ENCODE measurements at regions not wholly inside any gene's neighbourhood (a gene's known extent, or its start where the extent isn't known, plus 50 kb on each side); places are given as distances from the start of the nearest gene placed in this dataset.

GRCh38 chr7:25646726-25647413 lies 418.6 kb upstream of the NPVF start:
- Histone ChIP-seq H3K9ac (no peak overlapping the region), H3K79me2 (no peaks in the 10 kb centered on the region), H3K27ac (no peak overlapping the region), H3K4me2 (ENCODE audit: low read length) (no peak overlapping the region), H2AFZ (no peak overlapping the region), H3K9me3 (ENCODE audit: control insufficient read depth, low read length) (no peaks in the 10 kb centered on the region), H3K4me3 (ENCODE audit: low read depth, low read length) (no peak overlapping the region), H3K27me3 (ENCODE audit: control insufficient read depth, insufficient read depth, low read length) (no peaks in the 10 kb centered on the region), H3K36me3 (ENCODE audit: control insufficient read depth, insufficient read depth, low read length) (no peaks in the 10 kb centered on the region), H3K4me1 (no peaks in the 10 kb centered on the region)
- TF ChIP-seq, protein P1, sequence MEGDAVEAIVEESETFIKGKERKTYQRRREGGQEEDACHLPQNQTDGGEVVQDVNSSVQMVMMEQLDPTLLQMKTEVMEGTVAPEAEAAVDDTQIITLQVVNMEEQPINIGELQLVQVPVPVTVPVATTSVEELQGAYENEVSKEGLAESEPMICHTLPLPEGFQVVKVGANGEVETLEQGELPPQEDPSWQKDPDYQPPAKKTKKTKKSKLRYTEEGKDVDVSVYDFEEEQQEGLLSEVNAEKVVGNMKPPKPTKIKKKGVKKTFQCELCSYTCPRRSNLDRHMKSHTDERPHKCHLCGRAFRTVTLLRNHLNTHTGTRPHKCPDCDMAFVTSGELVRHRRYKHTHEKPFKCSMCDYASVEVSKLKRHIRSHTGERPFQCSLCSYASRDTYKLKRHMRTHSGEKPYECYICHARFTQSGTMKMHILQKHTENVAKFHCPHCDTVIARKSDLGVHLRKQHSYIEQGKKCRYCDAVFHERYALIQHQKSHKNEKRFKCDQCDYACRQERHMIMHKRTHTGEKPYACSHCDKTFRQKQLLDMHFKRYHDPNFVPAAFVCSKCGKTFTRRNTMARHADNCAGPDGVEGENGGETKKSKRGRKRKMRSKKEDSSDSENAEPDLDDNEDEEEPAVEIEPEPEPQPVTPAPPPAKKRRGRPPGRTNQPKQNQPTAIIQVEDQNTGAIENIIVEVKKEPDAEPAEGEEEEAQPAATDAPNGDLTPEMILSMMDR (IDR thresholded peaks at IDR 0.05) = no peak

- H3K9me3 ChIP-seq (ENCODE audit: control insufficient read depth, low read length) = no peaks in the 10 kb centered on the region
- H3K27ac ChIP-seq = no peak overlapping the region
- peaks cover 6% of the 10 kb centered on the region for H3K4me1 ChIP-seq
- H3K79me2 ChIP-seq = no peaks in the 10 kb centered on the region
- TF ChIP-seq, protein P1 (IDR thresholded peaks at IDR 0.05) = no peak
- H3K4me2 ChIP-seq (ENCODE audit: low read length) = no peak overlapping the region
- no peak overlapping the region for H2AFZ ChIP-seq
- no peaks in the 10 kb centered on the region for H3K36me3 ChIP-seq (ENCODE audit: control insufficient read depth, insufficient read depth, low read length)
- no peak overlapping the region for H3K9ac ChIP-seq
- H3K4me3 ChIP-seq (ENCODE audit: low read depth, low read length) = no peak overlapping the region
- H3K27me3 ChIP-seq (ENCODE audit: control insufficient read depth, insufficient read depth, low read length) = no peaks in the 10 kb centered on the region
These were observed 419.6 kb upstream of the NPVF start for GRCh38 chr7:25647872-25648271.

DNA sequence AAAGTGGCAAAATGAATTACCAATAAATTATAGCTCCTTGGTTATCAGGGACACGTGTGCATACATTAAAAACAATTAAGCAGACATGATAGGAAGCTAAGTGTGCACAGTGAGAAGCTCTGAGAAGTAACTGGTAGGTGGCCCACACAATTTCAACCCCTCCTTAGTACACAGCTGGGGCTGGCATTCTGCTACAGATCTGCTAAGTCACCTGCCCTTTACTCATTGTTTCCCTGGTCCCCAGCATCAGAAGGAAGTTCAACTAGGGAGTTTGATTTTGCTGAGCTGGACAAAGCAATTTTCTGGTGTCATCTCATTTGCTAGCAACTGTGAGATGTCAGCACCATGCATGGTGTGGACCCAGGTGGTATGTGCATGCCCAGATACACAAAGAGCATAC lies 424.1 kb upstream of the NPVF start:
- Histone ChIP-seq H3K4me2 (ENCODE audit: low read length) (no peak overlapping the region), H3K36me3 (ENCODE audit: control insufficient read depth, insufficient read depth, low read length) (no peaks in the 10 kb centered on the region), H3K4me1 (peaks cover 13% of the 10 kb centered on the region), H3K4me3 (ENCODE audit: low read depth, low read length) (no peak overlapping the region), H3K9me3 (ENCODE audit: control insufficient read depth, low read length) (no peaks in the 10 kb centered on the region), H3K9ac (no peak overlapping the region), H3K79me2 (no peaks in the 10 kb centered on the region), H2AFZ (peak overlapping the region; percentile 38), H3K27me3 (ENCODE audit: control insufficient read depth, insufficient read depth, low read length) (no peaks in the 10 kb centered on the region), H3K27ac (peak overlapping the region; percentile 68)
- TF ChIP-seq, protein P1 (IDR thresholded peaks at IDR 0.05) = no peak

DNA sequence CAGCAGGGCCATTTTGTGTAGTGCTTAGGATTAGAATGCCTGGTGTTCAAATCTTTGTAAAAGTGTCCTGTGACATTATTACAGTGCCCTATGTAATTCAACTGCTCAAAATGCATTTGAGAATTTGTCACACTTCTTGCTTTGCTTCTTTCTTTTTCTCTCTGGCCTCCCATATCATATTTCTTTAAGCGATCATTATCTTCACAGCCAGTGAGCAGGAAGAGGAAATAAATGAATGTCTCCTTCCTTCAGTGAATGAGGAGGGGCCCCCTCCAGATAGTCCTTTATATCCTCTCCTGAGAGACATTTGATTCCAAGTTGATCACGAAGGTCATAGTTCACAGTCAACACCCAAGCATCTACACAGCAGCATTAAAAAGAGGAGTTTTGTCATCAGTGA lies 425.1 kb upstream of the NPVF start:
- Histone ChIP-seq H3K9me3 (ENCODE audit: control insufficient read depth, low read length) (no peaks in the 10 kb centered on the region), H3K4me2 (ENCODE audit: low read length) (peak overlapping the region; percentile 43), H3K4me3 (ENCODE audit: low read depth, low read length) (no peak overlapping the region), H2AFZ (peak overlapping the region; percentile 12), H3K27ac (peak overlapping the region; percentile 68), H3K36me3 (ENCODE audit: control insufficient read depth, insufficient read depth, low read length) (no peaks in the 10 kb centered on the region), H3K4me1 (peaks cover 13% of the 10 kb centered on the region), H3K79me2 (no peaks in the 10 kb centered on the region), H3K27me3 (ENCODE audit: control insufficient read depth, insufficient read depth, low read length) (no peaks in the 10 kb centered on the region), H3K9ac (no peak overlapping the region)
- TF ChIP-seq, protein P1 (IDR thresholded peaks at IDR 0.05) = no peak

DNA sequence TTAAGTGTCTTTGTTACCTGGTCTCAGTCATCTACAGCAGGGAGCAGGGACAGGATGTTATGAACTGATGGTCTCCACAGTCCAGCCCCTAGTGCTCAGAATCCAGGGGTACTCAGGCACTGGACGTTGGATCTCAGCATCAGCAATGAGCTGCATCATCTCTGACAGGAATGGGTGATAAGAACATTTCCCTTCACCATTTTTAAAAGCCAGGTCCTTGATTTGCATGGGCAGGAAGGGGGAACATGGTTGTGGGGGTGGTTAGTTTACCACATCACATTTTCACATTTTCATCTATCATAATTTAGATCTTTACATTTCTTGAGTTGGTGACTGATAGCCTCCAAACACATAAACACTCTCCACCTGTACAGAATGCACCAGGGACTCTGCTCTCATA lies 427.8 kb upstream of the NPVF start:
- no peak overlapping the region for H3K4me2 ChIP-seq (ENCODE audit: low read length)
- no peak overlapping the region for H3K9ac ChIP-seq
- no peaks in the 10 kb centered on the region for H3K79me2 ChIP-seq
- no peaks in the 10 kb centered on the region for H3K9me3 ChIP-seq (ENCODE audit: control insufficient read depth, low read length)
- peaks cover 13% of the 10 kb centered on the region for H3K4me1 ChIP-seq
- H2AFZ ChIP-seq = peak overlapping the region; percentile 13
- TF ChIP-seq, protein P1 (IDR thresholded peaks at IDR 0.05) = no peak
- no peaks in the 10 kb centered on the region for H3K36me3 ChIP-seq (ENCODE audit: control insufficient read depth, insufficient read depth, low read length)
- H3K27me3 ChIP-seq (ENCODE audit: control insufficient read depth, insufficient read depth, low read length) = no peaks in the 10 kb centered on the region
- H3K27ac ChIP-seq = no peak overlapping the region
- no peak overlapping the region for H3K4me3 ChIP-seq (ENCODE audit: low read depth, low read length)
